GM21528 (cell line): ENCODE measurements at regions not wholly inside any gene's neighbourhood (a gene's known extent, or its start where the extent isn't known, plus 50 kb on each side); places are given as distances from the start of the nearest gene placed in this dataset.
"Not testable (repeated sequence)": the region's sequence is repeated elsewhere in the genome, so short reads cannot be mapped to it uniquely, and the experiment has no call there.

Source experiments
- ATAC-seq: cut with Tn5 transposase; IDR thresholded peaks from one replicate; pipeline ENCODE4 v1.9.1; 2021; ENCODE audit warnings: mild to moderate bottlenecking, moderate library complexity; ENCODE audit not compliant: unreplicated experiment, low FRiP score

GRCh38 chr3:25166016-25166415 lies 262.0 kb upstream of the RARB start:
- ATAC-seq = no peak

GRCh38 chr3:25169151-25169550 lies 258.9 kb upstream of the RARB start:
- no peak for ATAC-seq

- ATAC-seq = no peak
Measured at GRCh38 chr3:25170021-25170420, 258.0 kb upstream of the RARB start.

- ATAC-seq = no peak
Measured at GRCh38 chr3:25171118-25171807, 256.8 kb upstream of the RARB start.

- no peak for ATAC-seq
Measured at GRCh38 chr3:25171897-25172296, 256.2 kb upstream of the RARB start.

- ATAC-seq = no peak
Measured at GRCh38 chr3:25173606-25174005, 254.5 kb upstream of the RARB start.

- ATAC-seq = no peak
Measured at GRCh38 chr3:25174251-25174650, 253.8 kb upstream of the RARB start.

GRCh38 chr3:25177041-25177440 lies 251.0 kb upstream of the RARB start:
- ATAC-seq = no peak

- no peak for ATAC-seq
Measured at GRCh38 chr3:25178672-25179071, 249.4 kb upstream of the RARB start.

GRCh38 chr3:25181096-25181495 lies 247.0 kb upstream of the RARB start:
- ATAC-seq = no peak

- ATAC-seq = no peak
Measured at GRCh38 chr3:25182794-25183193, 245.3 kb upstream of the RARB start.

GRCh38 chr3:25184641-25185250 lies 243.3 kb upstream of the RARB start:
- ATAC-seq = no peak

GRCh38 chr3:25191673-25192072 lies 236.4 kb upstream of the RARB start:
- no peak for ATAC-seq

GRCh38 chr3:25199567-25199966 lies 228.5 kb upstream of the RARB start:
- ATAC-seq = not testable (repeated sequence)

- no peak for ATAC-seq
Measured at GRCh38 chr3:25212736-25213135, 215.3 kb upstream of the RARB start.

- no peak for ATAC-seq
Measured at GRCh38 chr3:25214034-25214433, 214.0 kb upstream of the RARB start.

- no peak for ATAC-seq
Measured at GRCh38 chr3:25218362-25218761, 209.7 kb upstream of the RARB start.

- ATAC-seq = no peak
Measured at GRCh38 chr3:25226747-25227146, 201.3 kb upstream of the RARB start.

GRCh38 chr3:25229586-25229985 lies 198.5 kb upstream of the RARB start:
- ATAC-seq = no peak

GRCh38 chr3:25235031-25235430 lies 193.0 kb upstream of the RARB start:
- ATAC-seq = no peak

- no peak for ATAC-seq
Measured at GRCh38 chr3:25235466-25235865, 192.6 kb upstream of the RARB start.

- no peak for ATAC-seq
Measured at GRCh38 chr3:25237602-25238001, 190.5 kb upstream of the RARB start.
